Activated T-cell treated with anti-CD3 and anti-CD28 coated beads, Interleukin-2, amount 50 U/mL, for 48 hours (primary cell): ENCODE measurements at regions not wholly inside any gene's neighbourhood (a gene's known extent, or its start where the extent isn't known, plus 50 kb on each side); places are given as distances from the start of the nearest gene placed in this dataset.
A peak's percentile ranks its signal among the peaks of the same experiment; 100 is the strongest.
"Not testable (repeated sequence)": the region's sequence is repeated elsewhere in the genome, so short reads cannot be mapped to it uniquely, and the experiment has no call there.

Source experiments
- DNase-seq, 2 experiments: peaks; one replicate each; pipeline ENCODE4 v3.0.0-alpha.2; 2020

DNA sequence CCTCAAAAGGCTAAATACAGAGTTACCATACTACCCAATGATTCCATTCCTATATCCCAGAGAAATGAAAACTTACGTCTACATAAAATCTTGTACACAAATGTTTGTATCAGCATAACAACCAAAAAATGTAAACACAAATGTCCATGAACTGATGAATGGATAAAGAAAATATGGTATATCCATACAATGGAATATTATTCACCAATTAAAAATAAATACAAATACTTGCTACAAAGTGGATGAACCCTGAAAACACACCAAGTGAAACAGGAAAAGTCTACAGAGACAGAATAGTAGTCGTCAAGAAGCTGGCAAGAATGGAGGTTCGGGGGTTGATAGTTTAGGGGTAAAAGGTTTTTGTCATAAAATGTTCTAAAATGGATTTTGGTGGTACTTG, 54.0 kb upstream of the ANKRD28 start:
- no peak for DNase-seq

DNA sequence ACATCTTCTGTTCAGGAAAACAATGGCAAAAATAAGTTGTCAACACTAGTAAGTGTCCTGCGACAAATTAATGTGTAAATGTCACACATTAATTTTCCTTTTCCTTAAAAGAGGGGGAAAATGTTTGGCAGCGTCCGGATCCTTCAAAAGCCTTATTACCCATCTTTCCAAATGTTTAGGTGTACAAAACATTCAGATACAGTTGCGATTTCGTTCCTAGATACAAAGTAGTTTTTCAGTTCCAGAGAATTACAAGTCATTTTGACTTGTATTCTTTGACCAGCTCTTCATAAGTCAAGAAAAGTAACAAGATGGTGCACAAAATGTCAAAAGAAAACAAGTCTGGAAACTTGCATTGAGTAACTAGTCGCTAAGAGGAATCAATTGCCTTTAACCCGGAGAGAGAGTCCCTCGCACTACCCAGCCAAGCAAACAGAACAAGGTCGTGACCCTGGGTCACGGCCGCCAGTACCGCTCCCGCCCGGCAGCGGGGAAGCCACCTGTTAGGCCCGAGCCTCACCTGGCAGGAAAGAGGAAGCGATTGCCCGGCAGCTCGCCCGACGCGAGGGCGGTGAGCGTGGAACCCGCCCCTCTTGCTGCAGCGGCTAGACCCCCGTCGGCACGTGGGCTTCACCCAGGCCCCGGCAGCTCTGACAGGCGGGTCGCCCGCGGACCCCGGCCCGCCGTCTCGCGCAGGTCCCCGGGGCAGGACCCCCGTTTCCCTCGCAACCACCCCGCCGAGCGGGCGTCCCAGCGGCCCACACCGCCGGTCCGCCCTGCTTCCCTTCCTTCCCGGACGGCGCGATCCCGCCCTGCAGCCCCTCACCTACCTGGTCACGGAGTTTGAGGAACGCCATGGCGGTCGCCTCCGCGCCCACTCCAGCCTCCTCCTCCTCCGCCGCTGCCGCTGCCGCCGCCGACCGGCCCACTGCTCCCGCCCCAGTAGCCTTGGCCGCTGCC, 61.0 kb upstream of the ANKRD28 start:
- peak; percentile 57 to 74 for DNase-seq

DNA sequence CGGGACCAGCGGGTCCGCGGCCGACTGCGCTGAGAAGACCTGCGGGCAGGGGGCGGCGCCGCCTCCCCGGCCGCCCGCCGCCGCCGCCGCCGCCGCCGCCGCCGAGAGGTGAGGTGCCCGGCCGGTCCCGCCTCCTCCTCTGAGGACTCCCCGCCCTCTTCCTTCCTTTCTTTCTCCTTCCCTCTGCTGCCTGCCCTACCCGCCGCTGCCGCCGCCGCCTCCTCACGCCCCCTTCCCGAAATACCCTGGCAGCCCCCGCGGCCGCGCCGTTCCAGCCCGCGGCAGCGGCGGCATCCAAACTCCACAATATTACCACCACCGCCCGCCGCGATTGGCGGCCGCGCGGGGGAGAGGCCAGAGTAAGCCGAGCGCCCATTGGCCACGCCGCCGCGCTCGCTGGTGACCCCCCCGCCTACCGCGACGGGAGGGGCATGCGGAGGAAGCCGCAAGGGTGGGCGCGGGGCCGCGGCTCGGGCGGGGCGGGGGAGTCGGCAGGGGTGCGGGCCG, 61.8 kb upstream of the ANKRD28 start:
- DNase-seq: peak; percentile 82 to 85

DNA sequence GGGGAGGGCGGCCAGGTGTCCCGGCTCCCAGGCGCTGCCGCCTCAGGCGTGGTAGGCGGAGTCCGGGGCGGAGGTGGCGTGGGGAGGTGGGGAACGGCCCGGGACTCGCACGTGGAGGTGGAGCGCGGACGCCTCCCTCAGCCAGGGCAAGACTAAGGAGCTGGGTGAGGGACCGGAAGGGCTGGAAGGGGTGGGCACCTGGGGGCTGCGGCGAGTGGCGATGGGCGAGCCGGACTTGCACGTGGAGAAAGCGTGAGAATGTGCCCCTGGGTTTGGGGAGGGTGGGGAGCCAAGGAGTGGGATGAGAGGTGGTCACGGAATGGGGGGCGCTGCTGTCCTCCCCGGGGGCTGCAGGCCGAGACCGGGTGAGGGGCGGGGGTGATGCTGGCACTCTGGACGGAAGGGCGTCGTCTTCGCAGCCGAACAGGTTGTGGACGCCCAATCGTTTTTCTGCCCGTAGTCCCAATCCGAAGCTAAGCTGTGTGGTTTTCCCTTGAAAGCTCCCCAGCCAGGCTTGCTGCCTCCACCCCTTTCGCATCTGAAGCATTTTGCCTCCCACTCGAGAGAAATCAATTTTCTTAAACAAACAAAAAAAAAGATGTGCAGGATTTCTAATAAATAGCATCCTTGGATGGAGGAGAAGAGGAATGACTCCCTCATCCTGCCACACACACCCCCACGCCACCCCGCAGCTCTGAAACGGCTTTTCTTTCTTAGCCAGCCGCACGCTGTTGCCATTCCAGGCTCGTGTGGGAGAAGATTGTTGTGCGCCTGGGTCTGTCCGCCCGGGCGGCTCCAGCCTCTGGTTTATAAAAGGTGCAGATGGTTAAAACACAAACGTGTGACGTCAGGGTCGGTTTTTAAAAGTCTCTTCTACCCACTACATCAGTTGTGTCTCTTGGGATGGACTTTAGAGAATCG, 62.5 kb upstream of the ANKRD28 start:
- peak; percentile 64 to 72 for DNase-seq

DNA sequence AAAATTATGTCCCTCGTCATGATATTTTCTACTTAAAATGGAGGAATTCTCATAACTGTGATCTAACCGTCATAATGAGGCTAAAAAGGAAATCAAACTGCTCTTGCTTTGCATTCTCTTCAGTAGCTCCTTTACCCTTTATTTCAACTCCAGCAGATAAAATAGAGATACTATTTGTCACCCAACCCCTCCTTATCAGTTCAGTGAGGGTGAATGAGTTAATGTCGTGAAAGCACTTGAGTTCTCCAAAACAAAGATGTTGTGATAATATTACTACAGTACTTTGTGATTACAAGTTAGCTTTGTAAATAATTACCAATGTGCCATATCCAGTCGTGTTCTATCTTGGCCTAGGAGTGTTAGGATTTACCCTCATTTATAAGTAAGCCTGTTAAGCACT, 63.4 kb upstream of the ANKRD28 start:
- no peak for DNase-seq

DNA sequence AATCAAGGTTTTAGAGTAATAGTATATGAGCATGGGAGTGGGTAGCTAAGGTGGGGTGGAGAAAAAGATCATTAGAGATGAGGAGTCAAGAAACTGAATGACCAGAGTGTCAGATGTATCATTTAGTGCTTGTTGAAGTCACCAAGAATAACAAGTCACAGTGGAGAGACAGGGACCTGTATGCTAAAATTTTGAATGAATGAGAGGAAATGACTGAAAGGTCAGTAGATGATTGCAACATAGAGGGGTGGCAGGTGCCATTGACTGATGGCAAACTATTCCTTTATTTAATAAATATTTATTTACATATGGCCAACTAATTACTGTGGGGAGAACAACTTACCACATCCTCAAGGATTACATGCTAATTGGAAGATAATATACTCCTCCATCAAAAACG, 75.0 kb upstream of the ANKRD28 start:
- DNase-seq: no peak

DNA sequence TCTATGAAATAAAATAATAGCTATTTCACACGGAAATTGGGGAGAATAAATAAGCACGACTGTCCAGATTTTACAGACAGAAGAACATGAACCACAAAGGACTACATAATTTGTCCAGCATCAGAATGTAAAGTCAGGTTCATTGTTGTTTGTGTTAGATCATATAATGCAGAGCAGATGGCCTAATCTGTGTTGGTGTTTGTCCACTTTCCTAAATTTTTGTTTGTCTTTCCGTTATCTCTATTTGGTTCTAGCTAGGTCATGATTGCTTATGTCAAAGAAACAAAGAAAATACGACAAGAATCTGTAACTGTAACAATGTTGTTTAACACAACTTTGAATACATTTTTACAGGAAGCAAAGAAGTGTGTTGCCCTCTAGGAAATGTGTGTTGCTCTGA, 75.6 kb upstream of the ANKRD28 start:
- no peak for DNase-seq

DNA sequence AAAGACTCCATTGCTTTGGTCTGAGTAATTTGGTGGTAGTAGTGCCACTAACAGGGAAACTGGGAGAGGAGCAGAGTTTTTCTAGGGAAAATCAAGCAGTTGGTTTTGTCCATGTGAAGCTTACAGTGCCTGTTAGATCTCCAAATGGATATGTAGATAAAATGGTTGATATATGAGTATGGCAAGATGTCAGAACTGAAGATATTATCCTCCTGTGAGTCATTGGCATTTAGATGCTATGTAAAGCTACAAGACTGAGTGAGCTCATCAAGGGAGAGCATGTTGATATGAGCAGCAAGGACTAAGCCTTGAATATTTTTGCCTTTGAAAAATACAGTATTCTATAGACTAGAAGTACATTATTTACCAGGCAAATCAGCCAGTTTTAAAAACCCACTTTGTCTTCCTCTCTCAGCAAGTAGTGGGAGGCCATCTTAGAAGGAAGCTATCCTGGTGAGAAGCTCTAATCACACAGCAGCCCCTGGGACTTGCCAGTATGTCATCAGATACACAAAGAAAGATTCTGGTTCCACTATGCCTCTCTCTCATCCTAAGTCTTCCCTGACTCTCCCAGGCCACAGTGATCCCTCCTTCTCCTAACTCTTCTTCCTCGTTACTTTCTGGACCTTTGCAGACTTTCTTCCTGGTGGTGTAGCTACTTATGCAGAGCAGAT, 77.4 kb upstream of the ANKRD28 start:
- no peak for DNase-seq

DNA sequence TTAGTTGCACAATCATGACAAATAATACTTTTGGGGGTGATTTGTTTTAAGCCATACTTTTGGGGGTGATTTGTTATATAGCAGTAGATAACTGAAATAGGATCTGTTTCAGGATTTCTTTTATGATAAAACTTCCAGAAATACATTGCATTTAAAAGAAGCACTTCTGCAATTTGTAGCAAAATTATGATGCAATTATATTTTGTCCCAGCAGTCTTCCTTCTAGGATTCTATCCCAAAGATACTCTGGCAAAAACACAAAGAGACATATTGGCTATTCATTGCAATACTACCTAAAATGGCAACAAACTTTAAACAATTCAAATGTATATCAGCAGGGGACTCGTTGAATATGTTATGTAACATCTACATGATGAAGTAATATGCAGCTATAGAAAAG, 78.9 kb upstream of the ANKRD28 start:
- DNase-seq: no peak

DNA sequence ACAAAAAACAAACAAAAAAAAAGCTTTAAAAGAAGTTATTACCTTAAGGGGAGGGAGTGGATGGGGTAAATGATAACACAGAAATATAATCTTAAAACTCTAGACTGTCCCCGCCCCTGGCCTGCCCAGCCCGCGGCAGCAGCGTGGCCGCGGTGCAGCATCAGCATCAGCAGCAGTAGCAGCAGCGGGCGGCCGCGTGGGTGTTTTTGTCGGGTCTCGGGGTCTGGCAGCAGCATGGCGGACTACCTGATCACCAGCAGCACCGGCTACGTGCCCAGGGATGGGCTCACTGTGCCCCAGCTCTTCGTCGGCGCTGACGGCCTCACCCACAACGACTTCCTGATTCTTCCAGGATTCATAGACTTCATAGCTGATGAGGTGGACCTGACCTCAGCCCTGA, 80.0 kb upstream of the ANKRD28 start:
- DNase-seq: no peak

DNA sequence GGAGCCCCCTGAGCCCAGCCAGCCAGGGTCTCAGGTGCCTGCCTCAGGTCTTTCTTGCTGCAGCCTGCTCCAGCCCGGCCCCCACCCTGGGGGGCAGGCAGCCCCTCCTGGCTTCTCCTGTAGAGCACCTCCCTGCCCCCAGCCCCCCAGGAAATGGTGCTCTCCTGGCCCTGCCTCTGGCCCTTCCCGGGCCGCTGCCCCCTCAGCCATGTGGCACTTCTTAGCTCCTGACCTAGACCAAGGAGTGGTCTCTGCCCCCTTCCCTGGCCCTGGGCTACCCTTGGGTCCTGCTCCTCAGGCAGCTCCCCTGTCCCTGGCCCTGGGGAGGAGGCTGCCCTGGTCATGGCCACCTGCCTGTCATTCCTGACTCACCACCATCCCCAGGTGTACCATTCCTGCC, 82.0 kb upstream of the ANKRD28 start:
- not testable (repeated sequence) for DNase-seq

DNA sequence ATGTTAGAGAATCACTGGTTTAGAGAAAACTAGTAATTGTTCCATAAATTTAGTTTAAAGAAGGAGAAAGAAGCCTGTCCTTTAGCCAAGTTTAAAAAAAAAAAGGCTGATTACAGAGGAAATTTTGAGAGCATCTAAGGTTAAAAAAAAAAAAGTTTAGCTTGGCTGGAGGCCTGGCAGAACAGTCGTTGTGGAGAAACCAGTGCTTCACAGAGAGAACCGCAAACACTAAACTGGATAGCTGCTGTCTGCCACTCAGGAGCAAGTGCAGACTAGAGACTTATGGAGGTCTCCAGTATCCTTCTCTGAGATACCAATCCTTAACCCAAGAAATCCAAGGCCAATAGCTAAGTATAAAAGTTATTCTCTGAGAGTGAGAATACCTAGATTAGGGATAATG, 84.8 kb upstream of the ANKRD28 start:
- no peak for DNase-seq

DNA sequence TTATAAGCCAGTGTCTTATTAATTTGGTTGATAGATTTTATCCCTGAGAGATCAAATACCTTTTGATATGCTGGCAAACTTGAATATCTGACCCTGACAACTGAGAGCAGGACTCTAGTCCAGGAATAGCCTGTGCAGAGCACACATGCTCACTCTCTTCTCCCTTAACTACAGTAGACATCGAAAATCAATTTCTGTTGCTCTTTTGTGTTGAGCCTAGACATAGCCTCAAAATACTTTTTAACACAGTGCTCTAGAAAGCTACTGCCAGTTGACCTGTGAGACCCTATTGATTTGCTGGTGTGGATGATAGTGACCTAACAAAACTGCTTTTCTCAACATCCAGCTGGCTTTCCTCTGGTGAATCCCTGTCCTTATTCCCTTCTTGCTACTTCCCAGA, 86.4 kb upstream of the ANKRD28 start:
- DNase-seq: no peak

DNA sequence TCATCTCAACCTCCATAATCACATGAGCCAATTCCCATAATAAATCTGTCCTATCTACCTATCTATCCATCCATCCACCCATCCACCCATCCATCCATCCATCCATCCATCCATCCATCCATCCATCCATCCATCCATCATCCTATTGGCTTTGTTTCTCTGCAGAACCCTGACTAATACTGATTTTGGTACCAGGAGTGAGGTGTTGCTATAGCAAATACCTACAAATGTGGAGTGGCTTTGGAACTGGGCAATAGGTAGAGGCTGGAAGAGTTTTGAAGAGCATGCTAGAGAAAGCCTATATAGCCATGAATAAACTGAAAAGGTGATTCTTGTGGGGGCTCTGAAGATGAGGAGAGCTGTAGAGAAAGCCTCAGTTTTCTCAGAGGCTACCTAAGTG, 88.7 kb upstream of the ANKRD28 start:
- DNase-seq: no peak

DNA sequence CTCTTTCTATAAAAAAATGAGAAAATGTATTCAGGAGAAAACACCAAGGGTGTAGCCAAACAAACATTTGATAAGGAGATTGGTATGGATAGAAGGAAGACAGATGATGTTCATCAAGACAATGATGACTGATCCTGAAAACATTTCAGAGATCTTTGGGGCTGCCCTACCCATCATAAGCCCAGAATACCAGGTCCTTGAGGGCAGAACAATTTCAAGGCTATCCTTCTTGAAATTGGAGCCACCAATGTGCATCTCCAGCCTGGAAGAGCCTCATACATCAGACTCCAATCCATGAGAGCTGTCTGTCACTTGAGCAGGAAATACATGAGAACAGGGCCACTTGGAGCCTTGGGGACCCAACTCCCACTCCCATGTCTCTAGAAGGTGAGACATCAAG, 89.5 kb upstream of the ANKRD28 start:
- no peak for DNase-seq

DNA sequence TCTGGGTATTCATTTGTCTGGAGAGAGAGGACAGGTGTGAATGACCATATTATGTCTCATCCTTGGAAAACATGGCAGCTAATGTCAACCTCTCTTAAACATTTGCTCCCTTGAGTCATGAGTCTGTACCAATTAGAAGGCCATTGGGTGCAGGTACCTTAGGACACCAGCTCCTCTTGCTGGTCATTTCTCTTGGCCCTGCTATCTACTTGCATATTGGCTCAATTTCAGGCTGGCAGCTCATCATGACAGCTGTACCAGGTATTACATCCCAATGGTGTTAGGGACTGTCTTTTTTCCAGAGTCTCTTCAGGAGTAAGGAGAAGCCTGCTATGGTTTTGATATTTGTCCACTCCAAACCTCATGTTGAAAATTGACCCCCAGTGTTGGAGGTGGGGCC, 92.2 kb upstream of the ANKRD28 start:
- DNase-seq: no peak

DNA sequence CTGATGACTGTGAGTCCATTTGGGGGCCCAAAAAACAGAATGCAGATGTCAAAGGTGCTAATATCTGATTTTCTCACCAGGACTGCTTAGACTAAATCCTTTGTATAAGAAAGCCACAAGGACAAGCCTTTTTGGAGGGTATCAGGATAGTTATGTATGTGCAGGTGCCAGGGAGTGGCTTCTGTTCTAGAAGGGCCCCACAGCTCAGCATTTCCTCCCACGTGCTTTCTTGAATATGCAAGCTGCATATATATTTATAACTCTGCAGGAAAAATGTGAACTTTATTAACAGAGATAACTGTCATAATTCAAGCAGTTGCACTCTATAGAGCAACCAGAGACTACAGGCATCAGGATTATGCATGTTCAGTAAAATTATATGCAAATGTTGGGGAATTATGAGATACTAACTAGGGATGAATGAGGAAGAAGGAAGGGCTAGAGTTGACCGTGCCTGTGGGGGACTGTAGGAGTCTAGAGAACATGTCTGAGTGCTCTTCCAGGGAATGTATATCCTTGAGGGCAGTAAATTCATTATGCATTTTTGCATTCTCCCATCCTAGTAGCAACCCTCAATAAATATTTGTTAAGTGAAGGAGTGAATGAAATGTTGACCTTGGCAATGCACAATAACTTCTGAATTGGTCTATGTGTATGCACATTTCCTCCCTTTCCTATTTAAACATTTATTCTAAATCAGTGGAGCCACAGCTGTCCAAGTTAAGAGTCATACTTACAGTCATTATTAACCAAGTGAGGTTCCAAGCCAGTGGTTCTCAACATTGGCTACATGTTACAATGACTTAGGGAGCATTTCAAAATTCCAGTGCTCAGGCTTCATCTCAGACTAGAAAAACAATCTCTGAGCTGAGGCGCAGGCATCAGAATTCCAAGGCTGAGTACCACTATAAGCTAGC, 94.8 kb upstream of the ANKRD28 start:
- DNase-seq: no peak

DNA sequence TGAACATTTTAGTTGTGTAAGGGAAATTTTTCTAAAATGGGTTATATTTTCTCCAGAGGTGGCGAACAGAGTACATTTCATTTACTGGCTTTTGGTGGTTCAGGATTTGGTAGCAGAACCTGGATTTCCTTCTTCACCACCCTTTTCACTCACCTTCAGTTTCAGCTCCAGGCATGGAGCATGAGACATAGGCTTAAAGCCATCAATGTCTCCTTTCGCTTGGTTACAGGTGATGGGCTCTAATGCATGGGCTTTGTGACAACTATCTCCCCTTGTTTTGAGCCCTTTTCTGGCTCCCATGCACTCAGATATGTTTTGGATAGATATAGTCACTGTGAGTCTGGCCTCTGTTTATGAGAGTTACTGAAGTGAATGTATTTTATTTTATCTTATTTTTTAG, 96.6 kb upstream of the ANKRD28 start:
- no peak for DNase-seq

DNA sequence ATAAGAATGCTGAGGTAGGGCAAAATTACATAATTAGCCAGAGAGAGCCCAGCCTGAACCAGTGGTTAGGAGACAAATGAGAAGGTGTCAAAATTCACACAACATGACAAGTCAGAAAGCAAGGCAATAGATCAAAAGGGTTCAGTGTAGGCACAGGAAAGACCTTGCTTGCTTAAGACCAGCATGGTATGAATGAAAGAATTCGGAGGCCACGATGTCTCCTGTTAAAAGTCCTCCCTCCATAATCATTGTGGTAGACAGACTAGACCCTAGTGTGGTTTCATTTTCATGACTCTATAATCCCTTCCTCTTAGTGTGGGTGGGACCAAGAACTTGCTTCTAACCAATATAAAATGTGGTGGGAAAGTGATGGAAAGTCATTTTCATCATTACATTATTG, 98.7 kb upstream of the ANKRD28 start:
- no peak for DNase-seq

DNA sequence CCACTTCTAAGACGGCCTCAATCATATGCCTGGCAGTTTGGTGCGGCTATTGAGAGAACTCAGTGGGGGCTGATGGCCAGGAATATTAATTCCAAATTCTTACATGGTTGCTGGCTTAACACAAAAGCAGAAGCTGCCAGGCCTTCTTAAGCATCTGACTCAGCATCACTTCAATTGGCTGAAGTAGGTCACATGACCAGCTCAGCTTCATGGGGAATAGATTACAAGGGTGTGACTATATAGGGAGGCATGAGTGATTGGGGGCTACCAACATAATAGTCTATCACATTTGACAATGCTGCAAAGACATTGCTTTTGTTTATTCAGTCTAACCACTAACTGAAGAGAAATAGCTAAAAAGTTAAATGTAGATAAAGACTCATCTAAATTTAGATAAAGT, 101.6 kb upstream of the ANKRD28 start:
- no peak for DNase-seq

DNA sequence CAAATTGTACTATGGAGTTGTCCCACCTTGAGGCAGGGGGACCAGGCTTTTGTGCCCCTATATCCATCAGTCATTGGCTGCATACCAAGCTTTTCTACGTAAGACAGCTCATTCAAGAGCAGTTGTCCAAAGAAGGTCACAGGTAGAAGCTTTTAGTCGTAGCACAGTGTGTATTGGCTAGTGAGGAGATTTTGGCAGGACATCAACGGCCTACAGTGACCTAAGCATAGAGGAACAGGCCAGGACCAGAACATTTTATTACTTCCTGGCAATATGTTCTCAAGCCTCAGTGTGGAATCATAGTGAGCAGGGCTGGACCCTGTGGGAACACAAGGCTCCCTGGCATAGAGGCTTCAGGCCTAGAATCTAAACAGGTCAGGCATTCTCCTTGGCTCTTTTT, 105.4 kb upstream of the ANKRD28 start:
- no peak for DNase-seq
